HK-2 (cell line): ENCODE measurements at regions not wholly inside any gene's neighbourhood (a gene's known extent, or its start where the extent isn't known, plus 50 kb on each side); places are given as distances from the start of the nearest gene placed in this dataset.
"Not testable (repeated sequence)": the region's sequence is repeated elsewhere in the genome, so short reads cannot be mapped to it uniquely, and the experiment has no call there.

Source experiments
- DNase-seq: peaks from one replicate; pipeline ENCODE4 v3.0.0-alpha.2; 2018; ENCODE audit not compliant: unreplicated experiment

DNA sequence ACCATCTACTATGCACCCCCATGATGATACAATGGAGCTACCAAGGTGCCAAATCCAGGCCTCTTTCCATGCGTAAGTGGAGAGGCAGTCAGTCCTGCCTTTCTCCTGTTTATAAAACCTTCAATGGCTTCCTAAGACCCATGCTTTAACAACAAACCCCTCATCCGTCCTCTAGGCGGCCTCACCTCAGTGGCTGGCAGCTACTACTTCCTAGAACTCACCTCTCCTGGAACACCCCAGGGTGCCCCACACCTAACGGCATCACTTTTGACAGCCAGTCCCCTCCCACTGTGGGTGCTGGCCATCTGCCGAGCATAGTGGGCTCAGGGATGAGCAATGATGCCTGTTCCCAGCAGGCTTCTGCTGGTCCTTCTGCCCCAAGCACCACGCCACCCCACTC is 80.0 kb upstream of the TAB2 start:
- no peak for DNase-seq

DNA sequence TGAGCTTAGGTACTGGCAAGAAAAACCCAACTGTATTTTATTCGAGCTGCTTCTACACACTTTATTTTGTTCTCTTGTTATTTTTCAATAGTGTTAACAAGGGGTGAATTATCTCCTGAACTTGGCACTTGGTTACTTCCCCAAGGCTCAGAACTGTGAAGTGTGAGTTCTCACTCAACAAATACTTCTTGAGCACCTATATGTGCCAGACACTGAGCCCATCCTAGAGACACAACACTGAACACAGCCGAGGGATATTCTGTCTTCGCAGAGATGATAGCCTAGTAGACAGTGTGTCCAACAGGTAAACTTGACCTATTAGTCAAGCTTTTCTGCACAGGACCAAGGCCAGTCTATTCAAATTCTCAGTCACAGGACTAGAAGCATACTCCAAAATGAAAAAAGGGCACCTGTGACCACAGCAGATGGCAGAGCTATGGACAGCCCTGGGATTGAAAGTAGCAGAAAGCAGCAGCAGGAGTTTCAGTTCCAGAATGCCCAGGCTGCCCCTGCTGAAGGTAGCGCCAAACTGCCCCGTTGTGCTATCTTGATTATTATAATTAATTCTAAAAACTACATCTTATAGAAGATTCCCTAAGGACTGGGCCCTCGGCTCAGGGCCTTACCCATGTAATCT is 77.8 kb upstream of the TAB2 start:
- DNase-seq = no peak

DNA sequence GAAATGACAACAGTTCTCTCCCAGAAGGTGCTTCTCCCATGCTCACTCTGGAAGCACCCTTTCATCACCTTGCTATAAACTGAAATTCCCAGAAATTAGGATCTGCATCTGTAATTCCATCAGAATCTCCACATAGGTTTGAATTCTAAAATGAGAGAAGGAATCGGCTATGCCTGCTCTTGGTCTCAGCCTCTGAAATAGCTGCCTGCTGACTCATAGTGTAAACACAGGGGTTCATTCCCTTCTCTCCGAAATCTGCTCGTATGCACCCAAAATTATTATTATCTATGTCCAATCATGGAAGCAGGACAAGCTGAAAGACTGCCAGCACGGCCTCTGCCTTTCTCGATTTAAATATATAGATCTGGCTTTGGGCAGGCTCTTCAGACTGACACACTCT is 74.6 kb upstream of the TAB2 start:
- no peak for DNase-seq

DNA sequence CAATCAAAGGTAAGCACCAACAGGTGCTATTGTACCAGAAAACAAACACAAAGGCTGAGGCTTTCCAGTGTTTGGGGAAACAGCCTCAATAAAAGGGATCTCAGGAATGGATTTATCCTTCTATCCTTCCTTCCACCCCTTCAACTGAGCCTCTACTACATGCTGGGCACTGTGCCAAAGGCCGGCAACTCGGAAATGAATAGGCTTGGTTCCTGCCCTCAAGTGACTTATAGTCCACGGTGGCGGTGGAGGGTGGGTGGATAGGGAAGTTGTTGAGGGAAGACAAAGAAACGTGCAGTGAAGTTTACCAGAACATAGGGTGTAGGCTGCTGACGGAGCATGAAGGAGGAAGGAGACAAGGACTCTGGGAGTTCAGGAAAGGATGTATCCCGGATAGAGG is 73.4 kb upstream of the TAB2 start:
- DNase-seq = no peak

DNA sequence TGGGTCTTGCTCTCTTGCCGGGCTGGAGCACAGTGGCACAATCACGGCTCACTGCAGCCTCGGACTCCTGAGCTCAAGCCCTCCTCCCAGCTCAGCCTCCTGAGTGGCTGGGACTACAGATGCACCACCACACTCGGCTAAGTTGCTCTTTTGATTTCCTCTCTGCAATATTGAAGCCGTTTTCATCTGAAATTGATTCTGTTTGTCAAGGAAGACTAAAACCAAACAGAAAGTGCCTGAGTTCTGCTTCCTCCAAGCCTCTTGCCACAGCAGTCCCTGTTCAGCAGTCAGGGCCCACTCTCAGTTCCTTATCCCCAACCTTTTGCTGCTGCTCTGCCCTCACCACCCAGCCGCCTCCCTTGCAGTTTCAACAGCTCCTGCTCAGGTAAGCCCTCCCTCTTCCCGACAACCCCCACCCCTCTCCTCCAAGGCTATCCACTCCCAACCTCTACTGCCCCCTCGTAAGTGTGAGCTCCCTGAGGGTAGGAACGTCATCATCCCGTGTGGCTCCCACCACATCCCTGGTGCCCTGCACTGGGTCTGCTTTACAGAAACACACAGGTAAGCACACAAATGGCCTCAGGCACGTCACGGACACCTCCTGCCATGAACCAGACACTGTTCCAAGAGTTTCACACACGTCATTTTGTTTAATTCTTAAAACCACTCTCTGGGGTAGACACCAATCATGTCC is 70.7 kb upstream of the TAB2 start:
- DNase-seq = no peak

DNA sequence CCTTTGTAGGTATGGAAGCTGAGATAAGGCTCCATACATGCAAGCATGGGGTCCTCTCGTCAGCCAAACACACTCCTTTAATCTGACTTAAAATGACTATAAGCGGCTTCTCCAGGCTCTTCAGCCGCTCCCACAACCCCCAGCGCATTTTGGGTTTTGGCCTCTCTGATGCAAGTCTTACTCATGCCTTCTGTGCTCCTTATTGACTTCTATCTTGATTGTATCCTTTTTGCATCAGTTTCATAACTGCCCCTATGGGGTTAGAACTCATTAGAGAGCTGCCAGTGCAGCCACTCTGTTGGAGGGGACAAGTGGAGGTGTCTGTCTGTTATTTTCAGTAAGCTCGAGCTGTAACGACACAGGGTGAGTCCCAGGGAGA is 70.1 kb upstream of the TAB2 start:
- DNase-seq = no peak

DNA sequence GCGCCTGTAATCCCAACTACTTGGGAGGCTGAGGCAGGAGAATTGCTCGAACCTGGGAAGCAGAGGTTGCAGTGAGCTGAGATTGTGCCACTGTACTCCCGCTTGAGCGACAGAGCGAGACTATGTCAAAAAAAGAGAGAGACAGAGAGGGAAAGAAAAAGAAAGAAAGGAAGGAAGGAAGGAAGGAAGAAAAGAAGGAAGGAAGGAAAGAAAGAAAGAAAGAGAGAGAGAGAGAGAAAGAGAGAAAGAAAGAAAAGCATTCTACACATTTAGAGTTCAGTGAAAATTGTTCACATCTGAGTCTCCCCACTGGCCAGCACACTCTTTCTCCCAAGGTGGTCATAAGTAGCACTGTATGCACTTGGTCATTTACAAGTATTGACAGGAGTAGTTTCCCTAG is 69.2 kb upstream of the TAB2 start:
- not testable (repeated sequence) for DNase-seq

DNA sequence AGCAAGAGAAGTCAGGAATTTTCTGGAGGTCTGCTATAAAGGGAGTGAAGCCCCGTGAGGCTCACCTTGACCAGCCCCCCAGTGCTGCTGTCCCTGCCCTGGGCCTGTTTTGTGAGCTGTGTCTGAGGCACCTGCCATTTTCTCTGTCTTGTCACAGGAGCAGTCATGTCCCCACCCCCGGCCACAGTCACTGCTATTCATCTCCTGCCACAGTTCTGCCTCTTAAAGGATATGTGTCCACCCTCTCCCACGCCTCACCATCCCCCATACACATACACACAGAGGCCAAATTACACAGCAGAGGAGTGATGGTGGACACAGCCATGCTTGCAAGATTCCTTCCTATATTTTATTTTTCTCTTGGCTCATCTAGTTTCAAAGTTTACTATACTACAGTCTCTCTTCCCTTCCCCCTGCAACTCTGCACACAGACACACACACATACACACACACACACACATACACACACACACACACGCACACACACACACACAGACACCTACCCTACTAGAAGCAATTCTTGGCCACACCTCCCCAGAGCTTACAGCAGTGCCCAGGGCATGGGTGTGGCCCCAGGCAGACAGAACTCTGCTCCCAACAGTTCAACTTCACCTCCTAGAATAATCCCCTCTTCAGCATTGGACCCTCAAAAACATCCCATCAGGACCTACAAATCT is 68.7 kb upstream of the TAB2 start:
- no peak for DNase-seq

DNA sequence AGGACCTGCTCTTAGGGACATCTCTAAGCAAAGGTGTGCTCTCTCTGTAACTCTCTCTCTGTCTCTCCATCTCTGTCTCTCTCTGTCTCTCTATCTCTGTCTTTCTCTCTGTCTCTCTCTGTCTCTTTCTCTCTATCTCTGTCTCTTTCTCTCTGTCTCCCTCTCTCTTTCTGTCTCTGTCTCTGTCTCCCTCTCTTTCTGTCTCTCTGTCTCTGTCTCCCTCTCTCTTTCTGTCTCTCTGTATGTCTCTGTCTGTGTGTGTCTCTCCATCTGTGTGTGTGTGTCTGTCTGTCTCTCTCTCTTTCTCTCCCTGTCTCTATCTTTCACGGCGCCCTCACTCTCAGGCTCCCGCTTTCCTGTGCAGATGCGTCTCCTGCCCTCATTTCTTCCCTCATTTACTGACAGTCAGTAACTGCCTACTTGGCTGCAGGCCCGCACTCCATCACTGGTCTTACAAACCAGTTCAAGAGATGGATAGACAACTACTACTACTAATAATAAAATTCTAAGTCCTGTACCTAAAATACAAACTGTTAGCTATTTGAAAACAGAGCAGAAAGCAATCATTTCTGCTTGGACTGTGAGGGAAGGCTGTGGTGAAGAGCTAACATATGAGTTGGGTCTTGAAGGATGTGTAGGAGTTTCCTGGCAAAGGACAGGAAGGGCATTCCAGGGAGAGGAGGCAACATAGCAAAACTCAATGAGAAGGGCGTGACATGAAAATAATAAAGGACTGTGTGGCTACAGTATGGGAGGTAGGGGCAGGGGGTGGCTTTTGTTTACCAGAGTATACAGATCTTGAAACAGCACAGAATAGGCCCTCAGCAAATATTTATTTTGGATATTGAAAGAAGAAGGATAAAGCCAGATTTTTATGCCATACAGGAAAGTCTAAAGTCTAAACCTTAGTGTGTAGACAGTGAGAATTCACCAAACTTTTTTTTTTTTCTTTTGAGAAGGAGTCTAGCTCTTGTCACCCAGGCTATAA is 67.8 kb upstream of the TAB2 start:
- DNase-seq = no peak

DNA sequence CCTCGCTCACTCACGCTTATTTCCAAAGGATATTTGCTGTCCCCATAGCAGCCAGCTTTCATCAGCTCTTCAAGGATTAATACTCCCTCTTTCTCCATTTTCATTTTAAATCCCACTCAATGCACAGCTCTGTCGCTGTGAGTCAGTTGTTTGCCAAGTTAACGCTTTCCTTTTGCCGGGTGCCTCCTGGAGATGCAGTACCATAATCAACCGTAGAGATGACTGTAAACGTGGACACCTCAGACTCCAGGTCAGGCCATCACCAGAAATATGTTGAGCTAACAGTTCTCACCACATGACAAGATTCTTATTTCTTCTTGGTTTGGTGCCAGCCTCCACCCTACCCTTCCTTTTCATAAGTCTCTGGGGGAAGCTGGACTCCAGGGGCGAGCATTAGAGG is 66.6 kb upstream of the TAB2 start:
- DNase-seq = no peak

DNA sequence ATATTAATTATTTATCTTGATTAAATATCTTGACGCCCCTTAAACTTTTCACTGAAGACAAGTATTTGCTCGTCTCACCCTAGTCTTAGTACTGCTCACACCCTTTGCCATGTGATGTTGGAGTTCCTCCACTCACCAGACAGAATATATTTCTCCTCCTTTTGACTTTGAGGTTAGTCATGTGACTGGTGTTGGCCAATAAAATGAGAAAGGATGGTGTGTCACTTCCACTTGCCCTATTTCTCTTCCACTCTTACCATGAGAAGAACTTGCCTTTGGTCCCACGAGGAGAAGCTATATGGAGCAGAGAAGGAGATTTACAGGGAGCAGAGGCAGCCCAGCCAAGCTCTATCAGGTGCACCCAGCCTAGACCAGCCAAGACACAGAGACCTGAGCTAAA is 64.9 kb upstream of the TAB2 start:
- DNase-seq = no peak

DNA sequence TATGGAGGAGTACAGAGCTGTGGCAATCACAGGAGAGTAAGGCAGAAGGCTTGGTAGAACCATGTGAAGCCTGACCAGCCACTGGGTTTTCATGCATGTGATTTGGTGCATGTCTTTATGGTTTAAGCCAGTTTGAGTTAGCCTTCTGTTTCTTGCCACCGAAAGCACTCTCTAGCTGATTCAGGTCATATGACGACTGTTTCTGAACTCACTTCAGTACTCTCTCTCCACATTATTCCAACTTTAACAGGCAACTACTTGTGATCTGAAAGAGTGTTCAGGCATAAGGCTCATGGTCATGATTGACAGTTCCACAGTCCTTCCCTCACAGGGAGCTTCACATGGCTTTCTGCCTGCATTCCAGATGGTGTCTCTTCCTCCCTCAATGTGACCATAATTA is 63.3 kb upstream of the TAB2 start:
- DNase-seq = no peak

DNA sequence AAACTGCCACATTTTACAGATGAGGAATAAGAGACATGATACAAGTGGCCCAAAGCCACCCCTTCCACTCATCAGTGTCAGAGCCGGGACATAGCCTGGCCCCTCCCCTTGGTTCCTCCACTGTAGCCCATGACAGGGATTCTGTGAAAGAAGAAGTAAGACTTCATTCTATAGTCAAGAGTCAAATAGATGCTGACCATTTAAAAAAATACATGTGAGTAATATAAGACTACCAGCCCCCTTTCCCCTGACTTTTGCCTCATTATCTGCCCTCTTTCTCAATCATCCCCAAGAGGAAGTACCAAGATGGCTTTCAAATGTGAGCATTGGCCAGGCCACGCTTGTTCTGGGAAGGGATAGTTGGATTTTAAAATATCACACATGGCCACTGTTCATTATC is 57.8 kb upstream of the TAB2 start:
- no peak for DNase-seq

DNA sequence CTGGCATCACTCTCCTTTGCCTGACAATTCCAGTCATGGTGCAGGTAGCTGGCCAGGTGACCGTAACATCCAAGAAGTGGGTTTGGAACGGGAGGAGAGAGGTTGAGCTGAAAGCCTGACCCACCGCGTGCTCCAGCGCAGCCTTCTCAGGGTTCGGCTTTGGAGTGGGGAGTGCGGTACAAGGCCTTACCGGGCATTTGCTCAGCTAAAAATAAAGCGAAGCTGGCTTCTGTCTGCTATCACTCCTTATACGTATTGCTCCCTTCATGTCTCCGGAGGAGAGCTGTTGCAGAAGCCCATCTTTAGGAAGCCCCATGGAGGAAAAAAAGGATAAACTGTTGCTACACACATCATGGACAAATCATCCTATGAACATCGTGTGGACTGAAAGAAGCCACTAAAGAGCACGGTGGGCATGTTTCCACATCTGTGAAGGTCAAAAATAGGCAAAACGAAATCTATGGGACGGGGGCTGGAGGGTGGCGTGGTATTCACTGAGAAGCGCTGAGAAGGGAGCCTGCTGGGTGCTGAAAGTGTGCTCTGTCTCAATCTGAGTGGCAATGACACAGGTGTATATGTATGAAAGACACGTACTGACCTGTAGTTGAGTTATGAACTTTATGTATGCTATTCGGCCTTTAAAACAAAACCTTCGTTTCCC is 57.2 kb upstream of the TAB2 start:
- DNase-seq = no peak

DNA sequence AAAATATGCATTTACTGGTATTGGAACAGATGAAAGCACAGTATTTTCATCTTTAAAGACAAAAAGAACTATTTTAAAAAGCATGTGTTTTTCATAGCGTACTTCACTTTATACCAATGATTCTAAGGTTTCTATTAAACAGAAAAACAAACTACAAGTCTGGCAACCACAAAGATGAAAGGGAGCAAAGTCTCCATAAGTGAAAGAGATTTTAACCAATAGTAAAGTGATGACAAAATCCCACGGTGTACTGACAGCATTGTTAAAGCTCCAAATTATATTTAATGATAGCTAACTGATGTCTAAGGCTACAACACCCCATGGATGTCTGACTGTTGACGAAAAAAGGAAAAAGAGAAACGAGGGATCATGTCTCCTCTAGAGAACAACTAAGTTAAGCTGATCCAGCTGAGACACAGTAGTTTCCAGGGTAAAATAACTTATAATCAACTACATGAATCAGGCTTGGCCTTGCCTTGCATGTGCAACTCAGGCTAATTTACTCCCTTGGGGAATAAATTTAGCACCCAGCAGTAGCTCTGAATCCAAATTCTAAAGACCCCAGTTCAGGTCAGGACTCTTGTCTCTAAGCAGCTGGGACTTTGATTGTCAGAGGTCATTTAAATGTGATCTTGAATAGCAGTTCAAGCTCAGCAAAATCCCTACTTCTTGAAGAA is 56.0 kb upstream of the TAB2 start:
- no peak for DNase-seq

DNA sequence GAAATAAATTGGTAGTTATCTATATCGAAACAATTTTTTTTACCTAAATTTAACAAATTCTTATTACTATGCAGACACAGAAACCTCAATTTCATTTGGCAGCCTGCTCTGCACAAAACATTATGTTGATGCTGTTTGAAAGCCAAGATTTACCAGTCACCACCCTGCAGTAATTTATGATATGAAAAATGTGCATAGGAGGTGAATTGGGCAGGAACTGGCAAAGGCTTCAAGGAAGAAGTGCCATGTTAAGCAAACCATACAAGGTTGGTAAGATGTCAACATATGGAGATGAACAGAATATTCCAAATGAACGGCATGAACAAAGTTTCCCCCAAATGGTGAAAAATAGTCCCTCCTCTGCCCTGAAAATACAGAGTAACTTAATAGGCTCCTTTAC is 54.2 kb upstream of the TAB2 start:
- DNase-seq = no peak

DNA sequence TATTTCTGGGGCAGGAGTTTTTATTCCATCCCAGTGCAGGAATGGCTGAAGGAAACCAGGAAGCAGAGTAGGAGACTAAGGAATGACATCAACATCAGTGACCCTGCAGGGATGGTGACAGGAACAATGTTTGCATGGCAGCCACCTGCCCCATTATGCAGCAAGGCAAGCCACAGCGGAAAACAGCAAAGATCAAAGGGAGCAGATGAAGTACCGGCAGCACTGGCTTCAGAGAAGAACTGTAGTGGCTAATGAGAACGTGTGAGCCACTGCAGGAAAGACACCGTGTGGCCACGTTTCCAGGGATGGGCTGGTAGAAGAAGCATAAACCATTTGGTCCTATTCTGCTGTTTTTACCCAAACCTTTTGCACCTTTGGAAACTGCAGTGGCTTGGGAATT is 52.9 kb upstream of the TAB2 start:
- DNase-seq = no peak

DNA sequence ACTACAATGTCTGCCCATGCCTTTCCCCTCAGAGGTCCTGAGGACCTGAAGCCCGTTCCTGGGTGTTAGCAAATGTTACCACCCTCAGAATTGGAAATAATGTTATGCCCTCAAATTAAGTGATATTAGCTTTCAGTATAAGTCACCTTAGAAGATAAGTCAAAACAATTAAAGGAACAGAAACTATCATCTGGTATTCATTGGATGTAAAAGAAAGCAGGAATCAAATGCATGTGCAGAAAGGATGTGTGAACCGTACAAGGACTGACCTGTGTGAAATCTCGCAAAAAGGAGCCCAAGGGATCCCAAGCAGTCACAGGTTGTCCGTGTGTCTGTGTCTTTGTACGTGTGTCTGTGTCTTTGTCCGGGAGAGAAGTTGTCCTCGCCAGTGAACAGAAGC is 51.6 kb upstream of the TAB2 start:
- DNase-seq = no peak

DNA sequence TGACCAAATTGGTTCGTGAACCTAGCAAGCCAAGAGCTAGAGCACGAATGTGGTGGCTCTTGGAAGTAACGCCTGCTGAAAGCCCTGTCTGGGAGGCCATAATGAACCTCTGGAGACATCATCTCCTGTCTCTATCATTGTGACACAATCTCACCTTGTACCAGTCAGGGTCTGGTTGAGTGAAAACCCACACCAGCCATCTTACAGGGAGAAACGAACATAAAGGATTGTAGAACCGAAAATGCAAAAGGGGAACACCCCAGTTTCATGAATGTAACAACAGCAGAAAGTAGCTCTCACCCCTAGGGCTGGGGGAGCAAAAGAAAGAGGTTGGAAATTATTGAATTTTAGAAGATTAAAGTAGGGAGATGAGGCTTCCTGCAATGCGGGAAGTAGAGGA is 50.9 kb upstream of the TAB2 start:
- no peak for DNase-seq

DNA sequence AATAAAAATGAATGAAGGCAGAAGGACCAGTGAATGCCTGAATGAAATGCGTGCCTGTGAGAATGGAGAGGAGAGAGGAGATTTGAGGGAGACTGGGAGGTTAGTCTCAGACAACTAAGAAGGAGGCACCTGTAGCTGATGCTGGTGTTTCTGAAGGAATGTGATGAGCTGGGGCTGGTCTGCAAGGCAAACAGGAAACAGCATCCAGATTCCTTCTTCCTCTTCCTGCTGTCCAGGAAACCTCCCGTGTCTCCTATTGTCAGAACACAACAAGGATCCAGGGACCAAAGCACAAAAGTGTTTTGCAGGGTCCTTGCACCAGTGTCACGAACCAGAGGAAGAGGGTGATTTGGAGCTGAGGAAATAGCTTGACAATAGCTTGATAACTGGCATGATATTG is 50.4 kb upstream of the TAB2 start:
- DNase-seq = no peak

DNA sequence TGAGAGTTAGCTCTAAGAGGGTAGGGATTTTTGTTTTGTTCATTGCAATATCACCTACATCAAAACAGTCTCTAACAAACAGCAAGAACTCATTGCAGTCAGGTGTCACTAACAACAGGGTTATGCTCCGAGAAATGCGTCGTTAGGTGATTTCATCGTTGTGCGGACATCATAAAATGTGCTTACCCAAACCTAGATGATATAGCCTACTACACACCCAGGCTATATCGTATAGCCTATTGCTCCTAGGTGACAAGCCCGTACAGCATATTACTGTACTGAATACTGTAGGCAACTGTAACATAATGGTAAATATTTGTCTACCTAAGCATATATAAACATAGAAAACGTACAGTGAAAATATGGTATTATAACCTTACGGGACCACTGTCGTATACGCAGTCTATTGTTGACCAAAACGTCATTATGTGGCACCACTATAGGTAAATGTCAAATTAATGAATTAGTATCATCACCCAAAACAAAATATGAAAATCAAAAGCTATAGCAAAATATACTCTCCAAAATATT is 49.9 kb upstream of the TAB2 start:
- DNase-seq = no peak
